Fibroblast of mammary gland (primary cell): ENCODE measurements at regions not wholly inside any gene's neighbourhood (a gene's known extent, or its start where the extent isn't known, plus 50 kb on each side); places are given as distances from the start of the nearest gene placed in this dataset.

ENCODE experiments used
- DNase-seq: peaks from one replicate; pipeline ENCODE4 v3.0.0-alpha.2; 2010; ENCODE audit warnings: low read depth
- H3K4me3 ChIP-seq: 2 replicates; pipeline ENCODE4 v1.5.1; 2011; ENCODE audit warnings: low read depth, mild to moderate bottlenecking, low read length, moderate library complexity; ENCODE audit not compliant: control insufficient read depth
- TF ChIP-seq, protein P1 (sequence below): conservative IDR thresholded peaks from 2 replicates; pipeline ENCODE4 v1.5.1; 2011; ENCODE audit warnings: low read depth, low read length, inconsistent platforms; ENCODE audit not compliant: control insufficient read depth, insufficient read depth

DNA sequence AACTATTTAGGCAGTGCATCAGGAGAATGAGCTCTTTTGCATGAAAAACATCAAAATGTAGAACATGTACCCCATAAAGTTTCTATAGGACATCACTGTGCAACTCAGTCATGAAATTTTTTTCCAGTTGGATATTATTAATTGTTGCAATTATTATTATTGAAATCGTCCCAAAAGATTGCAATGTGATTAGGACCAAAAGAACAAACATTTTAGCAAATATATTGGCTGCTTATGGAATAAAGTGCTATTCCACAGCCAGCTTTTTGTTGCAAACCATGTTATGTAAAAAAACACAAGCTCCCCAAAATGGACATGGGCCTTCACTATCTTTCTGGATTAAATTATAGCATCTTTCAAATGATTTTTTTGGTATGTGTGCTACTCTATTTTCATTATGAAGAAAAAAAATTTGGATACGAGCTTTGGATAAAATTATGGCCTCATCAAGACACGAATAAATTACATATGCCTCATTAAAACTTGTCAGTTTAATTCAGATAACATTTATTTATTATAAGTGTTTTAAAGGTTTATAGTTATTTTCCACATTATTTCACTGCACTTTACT is 262.7 kb upstream of the TCF21 start:
- DNase-seq = no peak

DNA sequence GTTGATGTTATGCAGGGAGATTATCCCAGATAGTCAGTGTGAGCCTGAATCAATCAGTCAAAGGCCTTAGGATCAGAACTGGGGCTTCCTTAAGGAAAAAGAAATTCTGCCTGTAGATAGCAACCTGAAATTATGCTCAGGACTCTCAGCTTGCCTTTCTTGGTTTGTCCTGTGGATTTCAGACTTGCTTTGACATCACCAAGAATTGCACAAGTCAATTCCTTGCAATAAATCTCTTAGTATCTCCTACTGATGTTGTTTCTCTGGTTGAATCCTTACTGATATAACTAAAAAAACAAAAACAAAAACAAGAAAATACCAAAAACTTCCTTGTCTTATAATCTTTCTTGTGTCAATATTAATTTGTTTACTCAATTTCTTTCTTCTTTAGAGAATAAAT is 258.9 kb upstream of the TCF21 start:
- DNase-seq = no peak
- H3K4me3 ChIP-seq = no peak overlapping the region

More for the DNA sequence above, 262.7 kb upstream of the TCF21 start:
- TF ChIP-seq, protein P1, sequence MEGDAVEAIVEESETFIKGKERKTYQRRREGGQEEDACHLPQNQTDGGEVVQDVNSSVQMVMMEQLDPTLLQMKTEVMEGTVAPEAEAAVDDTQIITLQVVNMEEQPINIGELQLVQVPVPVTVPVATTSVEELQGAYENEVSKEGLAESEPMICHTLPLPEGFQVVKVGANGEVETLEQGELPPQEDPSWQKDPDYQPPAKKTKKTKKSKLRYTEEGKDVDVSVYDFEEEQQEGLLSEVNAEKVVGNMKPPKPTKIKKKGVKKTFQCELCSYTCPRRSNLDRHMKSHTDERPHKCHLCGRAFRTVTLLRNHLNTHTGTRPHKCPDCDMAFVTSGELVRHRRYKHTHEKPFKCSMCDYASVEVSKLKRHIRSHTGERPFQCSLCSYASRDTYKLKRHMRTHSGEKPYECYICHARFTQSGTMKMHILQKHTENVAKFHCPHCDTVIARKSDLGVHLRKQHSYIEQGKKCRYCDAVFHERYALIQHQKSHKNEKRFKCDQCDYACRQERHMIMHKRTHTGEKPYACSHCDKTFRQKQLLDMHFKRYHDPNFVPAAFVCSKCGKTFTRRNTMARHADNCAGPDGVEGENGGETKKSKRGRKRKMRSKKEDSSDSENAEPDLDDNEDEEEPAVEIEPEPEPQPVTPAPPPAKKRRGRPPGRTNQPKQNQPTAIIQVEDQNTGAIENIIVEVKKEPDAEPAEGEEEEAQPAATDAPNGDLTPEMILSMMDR = no peak
- no peak overlapping the region for H3K4me3 ChIP-seq

DNA sequence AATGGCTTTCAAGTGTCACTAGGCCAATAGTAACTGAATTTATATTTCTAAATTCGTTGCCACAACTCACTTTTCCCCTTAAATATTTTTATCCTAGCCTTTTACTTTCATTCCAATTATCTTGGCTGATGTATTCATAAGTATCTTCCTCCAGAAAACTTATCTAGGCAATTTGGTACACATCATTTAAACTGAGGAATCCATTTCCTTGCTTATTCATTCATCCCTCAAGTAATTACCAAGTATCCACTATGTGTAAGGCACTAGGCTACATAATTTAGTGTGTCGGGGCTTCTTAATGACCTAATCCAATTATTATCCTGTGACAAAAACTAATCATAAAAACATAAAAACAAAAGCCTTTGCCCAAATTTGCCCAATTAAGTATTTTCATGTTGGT is 258.3 kb upstream of the TCF21 start:
- TF ChIP-seq, protein P1 = no peak
- no peak overlapping the region for H3K4me3 ChIP-seq
- no peak for DNase-seq

More for the DNA sequence above, 258.9 kb upstream of the TCF21 start:
- TF ChIP-seq, protein P1 = no peak

DNA sequence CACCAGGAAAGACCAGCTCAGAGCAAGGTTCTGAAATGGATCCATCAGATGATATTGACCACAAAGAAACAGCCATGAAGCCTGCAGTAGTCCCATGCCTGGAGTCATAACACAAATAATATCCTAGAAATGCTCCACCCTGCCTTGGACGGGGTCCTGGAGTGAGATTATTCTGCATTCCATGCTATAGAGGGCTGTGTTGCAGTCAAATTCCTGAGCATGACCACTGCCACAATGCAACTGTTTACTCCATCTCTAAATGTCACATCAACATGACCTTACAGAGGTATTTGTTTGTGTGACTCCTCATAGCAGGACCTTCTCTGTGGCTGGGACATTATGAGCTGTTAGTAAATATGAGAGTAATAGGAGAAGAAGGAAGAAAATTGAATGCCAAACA is 257.5 kb upstream of the TCF21 start:
- TF ChIP-seq, protein P1 = peak; percentile 20
- no peak overlapping the region for H3K4me3 ChIP-seq
- DNase-seq = peak; percentile 49

DNA sequence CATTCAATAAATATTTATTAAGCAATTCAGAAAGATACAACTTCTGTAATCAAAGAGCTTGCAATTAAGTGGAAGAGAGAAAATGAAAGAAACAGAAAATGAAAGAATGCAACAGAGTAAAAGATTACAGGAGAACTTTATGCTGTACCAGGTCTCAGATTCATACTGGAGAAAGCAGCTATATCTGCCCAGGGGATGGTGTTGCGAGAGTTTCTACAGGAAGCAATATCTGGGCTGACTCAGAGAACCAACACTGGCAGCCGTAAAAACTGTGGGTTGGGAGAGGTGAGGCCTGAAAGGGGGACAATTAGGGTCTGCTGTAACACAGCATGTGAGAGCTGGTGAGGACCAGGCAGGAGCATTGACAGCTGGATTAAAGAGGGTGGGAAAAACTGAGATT is 256.7 kb upstream of the TCF21 start:
- H3K4me3 ChIP-seq = no peak overlapping the region
- TF ChIP-seq, protein P1 = no peak
- DNase-seq = peak; percentile 56

DNA sequence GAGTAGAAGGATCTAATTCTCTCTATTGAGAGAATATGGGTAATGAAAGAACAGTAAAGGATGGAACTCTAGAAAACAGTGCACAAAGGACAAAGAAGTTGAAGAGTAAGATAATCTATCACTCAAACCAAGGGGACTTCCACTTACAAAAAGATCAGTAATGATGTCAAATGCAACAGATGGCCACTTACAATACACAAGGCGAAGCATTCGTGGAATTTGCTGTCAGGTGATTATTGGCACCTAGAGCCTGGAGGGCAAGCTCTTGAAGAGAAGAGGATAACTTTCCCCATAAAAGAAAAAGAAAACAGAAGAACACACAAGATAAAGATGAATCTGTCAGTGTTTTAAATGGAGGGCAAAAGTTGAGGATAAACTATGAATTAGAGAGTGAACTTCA is 256.0 kb upstream of the TCF21 start:
- DNase-seq = no peak
- no peak overlapping the region for H3K4me3 ChIP-seq
- TF ChIP-seq, protein P1 = no peak

DNA sequence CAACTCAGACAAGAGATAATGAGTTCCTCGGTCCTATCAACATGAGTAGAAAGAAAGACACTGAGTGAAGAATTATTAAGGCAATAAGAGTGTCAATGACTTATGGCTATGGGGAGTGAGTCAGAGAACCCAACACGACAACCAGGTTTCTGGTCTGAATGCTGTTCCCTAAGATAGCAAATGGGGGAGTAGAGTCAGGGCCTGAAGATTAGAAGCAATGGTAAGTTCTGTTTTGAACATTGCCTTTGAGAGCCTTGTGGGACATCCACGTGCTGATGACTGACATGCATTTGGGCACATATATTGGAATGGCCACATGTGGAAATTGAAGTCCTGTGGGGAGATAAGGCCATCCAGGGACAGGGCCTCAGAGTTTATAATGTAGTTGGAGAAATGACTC is 254.4 kb upstream of the TCF21 start:
- H3K4me3 ChIP-seq = no peak overlapping the region
- TF ChIP-seq, protein P1 = no peak

More for the DNA sequence above, 254.4 kb upstream of the TCF21 start:
- DNase-seq = no peak
